Neural progenitor cell (in vitro differentiated cells): ENCODE measurements at regions not wholly inside any gene's neighbourhood (a gene's known extent, or its start where the extent isn't known, plus 50 kb on each side); places are given as distances from the start of the nearest gene placed in this dataset.

ENCODE experiments used
- DNase-seq: peaks from one replicate; pipeline ENCODE4 v3.0.0-alpha.2; 2016; ENCODE audit warnings: low spot score
- H2AFZ ChIP-seq: fragments of 200-600 bp; sonication (generic); replicated peaks from 2 replicates; pipeline ENCODE4 v1.6.1; 2016; ENCODE audit warnings: antibody characterized with exemption
- H3F3A ChIP-seq: fragments of 200-600 bp; sonication (generic); 2 replicates; pipeline ENCODE4 v1.6.1; 2016; ENCODE audit warnings: antibody characterized with exemption, low read depth
- H3K27ac ChIP-seq: fragments of 200-600 bp; sonication (generic); 2 replicates; pipeline ENCODE4 v1.5.1; 2016; ENCODE audit warnings: mild to moderate bottlenecking
- H3K27me3 ChIP-seq: fragments of 200-600 bp; sonication (generic); 2 replicates; pipeline ENCODE4 v1.6.1; 2016; ENCODE audit warnings: mild to moderate bottlenecking, moderate library complexity
- H3K36me3 ChIP-seq: fragments of 200-600 bp; sonication (generic); 2 replicates; pipeline ENCODE4 v1.5.1; 2016
- H3K4me1 ChIP-seq: fragments of 200-600 bp; sonication (generic); 2 replicates; pipeline ENCODE4 v1.6.1; 2016; ENCODE audit warnings: mixed run types
- H3K4me2 ChIP-seq: fragments of 200-600 bp; sonication (generic); 2 replicates; pipeline ENCODE4 v1.6.1; 2016
- H3K4me3 ChIP-seq: fragments of 200-600 bp; sonication (generic); 2 replicates; pipeline ENCODE4 v1.5.1; 2016
- H3K79me2 ChIP-seq: fragments of 200-600 bp; sonication (generic); 2 replicates; pipeline ENCODE4 v1.6.1; 2016; ENCODE audit warnings: low read depth
- H3K9ac ChIP-seq: fragments of 200-600 bp; sonication (generic); 2 replicates; pipeline ENCODE4 v1.6.1; 2016
- H3K9me3 ChIP-seq: fragments of 200-600 bp; sonication (generic); 2 replicates; pipeline ENCODE4 v1.5.1; 2016; ENCODE audit warnings: low read depth
- H4K20me1 ChIP-seq: fragments of 200-600 bp; sonication (generic); 2 replicates; pipeline ENCODE4 v1.6.1; 2016; ENCODE audit warnings: low read depth
- H3K27ac Mint-ChIP-seq: 3 replicates; pipeline ENCODE4 v1.8.0; 2021; ENCODE audit warnings: mixed read lengths
- H3K27me3 Mint-ChIP-seq: 2 replicates; pipeline ENCODE4 v1.8.0; 2022; ENCODE audit warnings: low read depth, mild to moderate bottlenecking, inconsistent platforms, moderate library complexity, mixed read lengths; ENCODE audit not compliant: insufficient read depth
- H3K36me3 Mint-ChIP-seq: 3 replicates; pipeline ENCODE4 v1.8.0; 2021; ENCODE audit warnings: mixed read lengths
- H3K4me1 Mint-ChIP-seq: 3 replicates; pipeline ENCODE4 v1.8.0; 2021; ENCODE audit warnings: mixed read lengths
- H3K4me3 Mint-ChIP-seq: 3 replicates; pipeline ENCODE4 v1.8.0; 2021; ENCODE audit warnings: mild to moderate bottlenecking, moderate library complexity, mixed read lengths
- H3K9me3 Mint-ChIP-seq: 3 replicates; pipeline ENCODE4 v1.8.0; 2020; ENCODE audit warnings: mixed read lengths
- CTCF ChIP-seq: fragments of 200-600 bp; sonication (generic); IDR thresholded peaks from 2 replicates; pipeline ENCODE4 v1.5.1; 2017; ENCODE audit warnings: antibody characterized with exemption, mild to moderate bottlenecking
- EZH2 ChIP-seq: fragments of 200-600 bp; sonication (generic); IDR thresholded peaks from 2 replicates; pipeline ENCODE4 v1.6.1; 2017; ENCODE audit warnings: antibody characterized with exemption, mild to moderate bottlenecking, moderate library complexity
- EZH2phosphoT487 ChIP-seq: fragments of 200-600 bp; sonication (generic); IDR thresholded peaks from 2 replicates; pipeline ENCODE4 v1.6.1; 2017; ENCODE audit warnings: antibody characterized with exemption

- H3F3A ChIP-seq = no peaks in the 10 kb centered on the region
- no peaks in the 10 kb centered on the region for H3K27me3 ChIP-seq
- no peaks in the 10 kb centered on the region for H3K9me3 ChIP-seq
- no peak overlapping the region for H3K4me3 ChIP-seq
- H3K27ac ChIP-seq = no peak overlapping the region
- Mint-ChIP-seq H3K36me3 (no peaks in the 10 kb centered on the region), H3K27me3 (no peaks in the 10 kb centered on the region), H3K4me1 (no peaks in the 10 kb centered on the region), H3K27ac (no peak overlapping the region), H3K9me3 (no peaks in the 10 kb centered on the region), H3K4me3 (no peak overlapping the region)
- no peak overlapping the region for H3K9ac ChIP-seq
- TF ChIP-seq EZH2phosphoT487 = no peak
- TF ChIP-seq EZH2 = no peak
- H3K4me1 ChIP-seq = no peaks in the 10 kb centered on the region
- DNase-seq = no peak
- no peaks in the 10 kb centered on the region for H3K79me2 ChIP-seq
- no peaks in the 10 kb centered on the region for H3K36me3 ChIP-seq
- no peaks in the 10 kb centered on the region for H4K20me1 ChIP-seq
- H3K4me2 ChIP-seq = no peak overlapping the region
- no peak overlapping the region for H2AFZ ChIP-seq
Measured at GRCh38 chrX:113289503-113289902, 448.9 kb upstream of the AMOT start.

- H3K9me3 Mint-ChIP-seq = no peaks in the 10 kb centered on the region
- Histone ChIP-seq H3K27ac (no peak overlapping the region), H3K79me2 (no peaks in the 10 kb centered on the region), H3K36me3 (no peaks in the 10 kb centered on the region), H4K20me1 (no peaks in the 10 kb centered on the region), H3F3A (no peaks in the 10 kb centered on the region), H3K9ac (no peak overlapping the region), H3K4me2 (no peak overlapping the region), H2AFZ (no peak overlapping the region), H3K4me1 (no peaks in the 10 kb centered on the region), H3K27me3 (no peaks in the 10 kb centered on the region), H3K9me3 (no peaks in the 10 kb centered on the region), H3K4me3 (no peak overlapping the region)
- no peak overlapping the region for H3K27ac Mint-ChIP-seq
- no peak overlapping the region for H3K4me3 Mint-ChIP-seq
- H3K27me3 Mint-ChIP-seq = no peaks in the 10 kb centered on the region
- TF ChIP-seq CTCF (no peak), EZH2phosphoT487 (no peak)
- DNase-seq = no peak
- H3K36me3 Mint-ChIP-seq = no peaks in the 10 kb centered on the region
- no peaks in the 10 kb centered on the region for H3K4me1 Mint-ChIP-seq
Measured at GRCh38 chrX:113287761-113288160, 447.1 kb upstream of the AMOT start.

GRCh38 chrX:113275804-113276203, 435.2 kb upstream of the AMOT start:
- H3F3A ChIP-seq = no peaks in the 10 kb centered on the region
- no peak overlapping the region for H3K27ac ChIP-seq
- H3K4me1 ChIP-seq = no peaks in the 10 kb centered on the region
- no peak overlapping the region for H3K4me3 ChIP-seq
- no peak overlapping the region for H3K4me2 ChIP-seq
- H4K20me1 ChIP-seq = no peaks in the 10 kb centered on the region
- no peak overlapping the region for H3K4me3 Mint-ChIP-seq
- no peaks in the 10 kb centered on the region for H3K9me3 Mint-ChIP-seq
- H3K9ac ChIP-seq = no peak overlapping the region
- no peaks in the 10 kb centered on the region for H3K9me3 ChIP-seq
- H3K79me2 ChIP-seq = no peaks in the 10 kb centered on the region
- H3K27me3 Mint-ChIP-seq = no peaks in the 10 kb centered on the region
- no peak overlapping the region for H3K27ac Mint-ChIP-seq
- no peaks in the 10 kb centered on the region for H3K36me3 Mint-ChIP-seq
- H3K27me3 ChIP-seq = no peaks in the 10 kb centered on the region
- no peak for DNase-seq
- no peaks in the 10 kb centered on the region for H3K4me1 Mint-ChIP-seq
- H3K36me3 ChIP-seq = no peaks in the 10 kb centered on the region
- H2AFZ ChIP-seq = no peak overlapping the region
- TF ChIP-seq EZH2 (no peak), CTCF (peak; percentile 10), EZH2phosphoT487 (no peak)

- Mint-ChIP-seq H3K27me3 (no peaks in the 10 kb centered on the region), H3K36me3 (no peaks in the 10 kb centered on the region), H3K4me1 (no peaks in the 10 kb centered on the region), H3K4me3 (no peak overlapping the region), H3K9me3 (no peaks in the 10 kb centered on the region), H3K27ac (no peak overlapping the region)
- Histone ChIP-seq H3K27ac (no peak overlapping the region), H3K79me2 (no peaks in the 10 kb centered on the region), H3K36me3 (no peaks in the 10 kb centered on the region), H3K4me3 (no peak overlapping the region), H3F3A (no peaks in the 10 kb centered on the region), H3K4me1 (no peaks in the 10 kb centered on the region), H2AFZ (no peak overlapping the region), H4K20me1 (no peaks in the 10 kb centered on the region), H3K9ac (no peak overlapping the region), H3K27me3 (no peaks in the 10 kb centered on the region), H3K4me2 (no peak overlapping the region), H3K9me3 (no peaks in the 10 kb centered on the region)
- TF ChIP-seq CTCF (no peak), EZH2phosphoT487 (no peak)
- no peak for DNase-seq
Measured at GRCh38 chrX:113274791-113275190, 434.2 kb upstream of the AMOT start.
